ENCODE measurements at regions not wholly inside any gene's neighbourhood (a gene's known extent, or its start where the extent isn't known, plus 50 kb on each side); places are given as distances from the start of the nearest gene placed in this dataset.

- no peak for TF ChIP-seq DEAF1 (CRISPR knock-in tag; IDR thresholded peaks at IDR 0.05)
- peak; percentile 23; the same call in 1 of the 2 replicates for TF ChIP-seq CC2D1A (IDR thresholded peaks at IDR 0.05)
- TF ChIP-seq, protein P1, sequence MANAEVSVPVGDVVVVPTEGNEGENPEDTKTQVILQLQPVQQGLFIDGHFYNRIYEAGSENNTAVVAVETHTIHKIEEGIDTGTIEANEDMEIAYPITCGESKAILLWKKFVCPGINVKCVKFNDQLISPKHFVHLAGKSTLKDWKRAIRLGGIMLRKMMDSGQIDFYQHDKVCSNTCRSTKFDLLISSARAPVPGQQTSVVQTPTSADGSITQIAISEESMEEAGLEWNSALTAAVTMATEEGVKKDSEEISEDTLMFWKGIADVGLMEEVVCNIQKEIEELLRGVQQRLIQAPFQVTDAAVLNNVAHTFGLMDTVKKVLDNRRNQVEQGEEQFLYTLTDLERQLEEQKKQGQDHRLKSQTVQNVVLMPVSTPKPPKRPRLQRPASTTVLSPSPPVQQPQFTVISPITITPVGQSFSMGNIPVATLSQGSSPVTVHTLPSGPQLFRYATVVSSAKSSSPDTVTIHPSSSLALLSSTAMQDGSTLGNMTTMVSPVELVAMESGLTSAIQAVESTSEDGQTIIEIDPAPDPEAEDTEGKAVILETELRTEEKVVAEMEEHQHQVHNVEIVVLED (CRISPR knock-in tag; IDR thresholded peaks at IDR 0.05): no peak
- TF ChIP-seq ZNF316 (IDR thresholded peaks at IDR 0.05): no peak
- TF ChIP-seq ZNF41 (CRISPR knock-in tag; conservative IDR thresholded peaks at IDR 0.05): no peak
- TF ChIP-seq MITF (IDR thresholded peaks at IDR 0.05): no peak
- no peak for TF ChIP-seq TSHZ1 (CRISPR knock-in tag; IDR thresholded peaks at IDR 0.05)
These were observed 141.3 kb upstream of the NCAM2 start (continued) for GRCh38 chr21:20856926-20857325.

Measured in K562 (cell line).